H9 (cell line): ENCODE measurements at regions not wholly inside any gene's neighbourhood (a gene's known extent, or its start where the extent isn't known, plus 50 kb on each side); places are given as distances from the start of the nearest gene placed in this dataset.
A peak's percentile ranks its signal among the peaks of the same experiment; 100 is the strongest.

Experiments used
- DNase-seq: peaks from one replicate; pipeline ENCODE4 v3.0.0-alpha.2; 2017
- H2AFZ ChIP-seq: one replicate; pipeline ENCODE4 v1.6.1; 2013; ENCODE audit warnings: mild to moderate bottlenecking, low read length, control low read depth, moderate library complexity
- H2AK5ac ChIP-seq: 2 replicates; pipeline ENCODE4 v1.6.1; 2013; ENCODE audit warnings: low read length, control low read depth, mixed read lengths; ENCODE audit not compliant: insufficient read length
- H2BK120ac ChIP-seq: one replicate; pipeline ENCODE4 v1.6.1; 2013; ENCODE audit warnings: low read depth, mild to moderate bottlenecking, low read length, control low read depth, inconsistent platforms; ENCODE audit not compliant: poor library complexity, severe bottlenecking
- H2BK12ac ChIP-seq: 2 replicates; pipeline ENCODE4 v1.6.1; 2013; ENCODE audit warnings: low read length, control low read depth, mixed read lengths, low read depth; ENCODE audit not compliant: insufficient read length
- H2BK15ac ChIP-seq: 2 replicates; pipeline ENCODE4 v1.6.1; 2013; ENCODE audit warnings: low read depth, low read length, control low read depth
- H2BK20ac ChIP-seq: one replicate; pipeline ENCODE4 v1.6.1; 2013; ENCODE audit warnings: low read depth, mild to moderate bottlenecking, low read length, control low read depth, inconsistent platforms; ENCODE audit not compliant: poor library complexity, severe bottlenecking
- H2BK5ac ChIP-seq: 2 replicates; pipeline ENCODE4 v1.6.1; 2013; ENCODE audit warnings: low read length, control low read depth, mixed read lengths; ENCODE audit not compliant: insufficient read length
- H3K14ac ChIP-seq: 2 replicates; pipeline ENCODE4 v1.6.1; 2013; ENCODE audit warnings: low read length, control low read depth; ENCODE audit not compliant: insufficient read depth
- H3K18ac ChIP-seq: 2 replicates; pipeline ENCODE4 v1.6.1; 2013; ENCODE audit warnings: low read depth, mild to moderate bottlenecking, mixed read lengths, low read length, control low read depth; ENCODE audit not compliant: insufficient read length
- H3K23ac ChIP-seq: 2 replicates; pipeline ENCODE4 v1.6.1; 2013; ENCODE audit warnings: low read length, control low read depth, mixed read lengths, low read depth; ENCODE audit not compliant: insufficient read length
- H3K23me2 ChIP-seq: 2 replicates; pipeline ENCODE4 v1.6.1; 2013; ENCODE audit warnings: low read depth, mild to moderate bottlenecking, mixed read lengths, low read length, control low read depth; ENCODE audit not compliant: insufficient read length, poor library complexity, severe bottlenecking
- H3K27ac ChIP-seq: 2 replicates; pipeline ENCODE4 v1.5.1; 2013; ENCODE audit warnings: low read length, control low read depth, mixed read lengths, low read depth; ENCODE audit not compliant: insufficient read length
- H3K27me3 ChIP-seq: 2 replicates; pipeline ENCODE4 v1.6.1; 2013; ENCODE audit warnings: low read length, control low read depth, inconsistent platforms; ENCODE audit not compliant: insufficient read depth
- H3K4ac ChIP-seq: 2 replicates; pipeline ENCODE4 v1.6.1; 2013; ENCODE audit warnings: low read depth, mild to moderate bottlenecking, control low read depth, inconsistent platforms, low read length, moderate library complexity
- H3K4me1 ChIP-seq: 2 replicates; pipeline ENCODE4 v1.6.1; 2013; ENCODE audit warnings: low read length, control low read depth, inconsistent platforms; ENCODE audit not compliant: insufficient read depth
- H3K4me2 ChIP-seq: 2 replicates; pipeline ENCODE4 v1.6.1; 2013; ENCODE audit warnings: low read length, control low read depth, mixed read lengths; ENCODE audit not compliant: insufficient read length, insufficient read depth
- H3K56ac ChIP-seq: 2 replicates; pipeline ENCODE4 v1.6.1; 2013; ENCODE audit warnings: low read depth, mild to moderate bottlenecking, mixed read lengths, low read length, control low read depth; ENCODE audit not compliant: insufficient read length
- H3K79me1 ChIP-seq: 2 replicates; pipeline ENCODE4 v1.6.1; 2013; ENCODE audit warnings: low read depth, mild to moderate bottlenecking, moderate library complexity, low read length, control low read depth, inconsistent platforms; ENCODE audit not compliant: insufficient read depth, poor library complexity, severe bottlenecking
- H3K79me2 ChIP-seq: 2 replicates; pipeline ENCODE4 v1.6.1; 2013; ENCODE audit warnings: low read length, control low read depth, inconsistent platforms; ENCODE audit not compliant: insufficient read depth
- H3K9ac ChIP-seq: 2 replicates; pipeline ENCODE4 v1.6.1; 2013; ENCODE audit warnings: low read length, control low read depth, mixed read lengths; ENCODE audit not compliant: insufficient read length; ENCODE audit errors: extremely low read depth
- H3K9me3 ChIP-seq: one replicate; pipeline ENCODE4 v1.6.1; 2013; ENCODE audit warnings: low read depth, low read length, inconsistent platforms; ENCODE audit not compliant: control insufficient read depth
- H3T11ph ChIP-seq: one replicate; pipeline ENCODE4 v1.6.1; 2013; ENCODE audit warnings: mild to moderate bottlenecking, low read length, control low read depth, inconsistent platforms
- H4K20me1 ChIP-seq: one replicate; pipeline ENCODE4 v1.6.1; 2013; ENCODE audit not compliant: control insufficient read depth, insufficient read length, insufficient read depth
- H4K5ac ChIP-seq: 2 replicates; pipeline ENCODE4 v1.6.1; 2013; ENCODE audit warnings: low read depth, mild to moderate bottlenecking, mixed read lengths, low read length, control low read depth; ENCODE audit not compliant: insufficient read length
- H4K8ac ChIP-seq: replicated peaks from 2 replicates; pipeline ENCODE4 v1.6.1; 2013; ENCODE audit warnings: low read length, control low read depth, mixed read lengths, low read depth; ENCODE audit not compliant: insufficient read length
- H4K91ac ChIP-seq: 2 replicates; pipeline ENCODE4 v1.6.1; 2013; ENCODE audit warnings: low read depth, mild to moderate bottlenecking, moderate library complexity, mixed read lengths, low read length, control low read depth; ENCODE audit not compliant: insufficient read length
- H3K27ac Mint-ChIP-seq, 3 experiments: 2 replicates in 2 of 3; 3 replicates in 1 of 3; pipeline ENCODE4 v1.8.0; 2020 to 2021; ENCODE audit warnings: mixed read lengths in 3 of 3, mild to moderate bottlenecking in 1 of 3, moderate library complexity in 1 of 3
- H3K27me3 Mint-ChIP-seq: 2 replicates; pipeline ENCODE4 v1.8.0; 2021; ENCODE audit warnings: low read depth, mild to moderate bottlenecking, moderate library complexity, mixed read lengths
- H3K36me3 Mint-ChIP-seq, 3 experiments: 2 replicates in 2 of 3; 3 replicates in 1 of 3; pipeline ENCODE4 v1.8.0; 2020 to 2021; ENCODE audit warnings: low read depth in 3 of 3, mixed read lengths in 3 of 3; ENCODE audit not compliant: insufficient read depth in 1 of 3
- H3K4me1 Mint-ChIP-seq, 2 experiments: 2 replicates each; pipeline ENCODE4 v1.8.0; 2020; ENCODE audit warnings: mixed read lengths in 2 of 2
- H3K4me3 Mint-ChIP-seq, 2 experiments: 2 replicates in 1 of 2; 3 replicates in 1 of 2; pipeline ENCODE4 v1.8.0; 2020 to 2021; ENCODE audit warnings: mild to moderate bottlenecking in 2 of 2, mixed read lengths in 2 of 2, moderate library complexity in 1 of 2
- H3K9me3 Mint-ChIP-seq, 2 experiments: 2 replicates in 1 of 2; 3 replicates in 1 of 2; pipeline ENCODE4 v1.8.0; 2020; ENCODE audit warnings: mild to moderate bottlenecking in 2 of 2, mixed read lengths in 2 of 2, moderate library complexity in 1 of 2
- CTCF ChIP-seq: fragments of 200-600 bp; sonication (generic); conservative IDR thresholded peaks from 3 replicates; pipeline ENCODE4 v1.8.0; 2021; ENCODE audit warnings: antibody characterized with exemption, mild to moderate bottlenecking
- WGBS: extraction: QIAGEN DNeasy Blood & Tissue Kit; methylation state at CpG from one replicate; pipeline ENCODE4 v1.1.7; 2013; ENCODE audit warnings: missing lambda C conversion rate, low lambda C conversion rate, mixed read lengths; ENCODE audit not compliant: insufficient read length; ENCODE audit errors: extremely low coverage; 5-methylcytosine and 5-hydroxymethylcytosine counted together

- no peaks in the 10 kb centered on the region for H3K36me3 Mint-ChIP-seq
- DNase-seq, result peak; percentile 67
- H3K27me3 ChIP-seq, result no peaks in the 10 kb centered on the region
- no peaks in the 10 kb centered on the region for H3K79me1 ChIP-seq
- no peak overlapping the region for H4K8ac ChIP-seq
- H3K27me3 Mint-ChIP-seq, result peaks cover 2% of the 10 kb centered on the region
- no peaks in the 10 kb centered on the region for H3K4me1 ChIP-seq
- no peak overlapping the region for H4K91ac ChIP-seq
- no peak overlapping the region for H3K4ac ChIP-seq
- no peak overlapping the region for H2BK20ac ChIP-seq
- H4K5ac ChIP-seq, result no peak overlapping the region
- no peak overlapping the region for H3K14ac ChIP-seq
- WGBS, result no CpG with 5 or more reads among the region's 4 CpGs
- no peak overlapping the region for H3K56ac ChIP-seq
- no peak overlapping the region for H2AFZ ChIP-seq
- H2BK12ac ChIP-seq, result no peak overlapping the region
- H3K23me2 ChIP-seq, result no peaks in the 10 kb centered on the region
- no peaks in the 10 kb centered on the region for H3K79me2 ChIP-seq
- H2BK15ac ChIP-seq, result no peak overlapping the region
- H3K18ac ChIP-seq, result no peak overlapping the region
- no peaks in the 10 kb centered on the region for H3K9me3 Mint-ChIP-seq
- H3K9me3 ChIP-seq, result no peaks in the 10 kb centered on the region
- no peak overlapping the region for H2BK120ac ChIP-seq
- no peak overlapping the region for H3K23ac ChIP-seq
- no peak overlapping the region for H3K9ac ChIP-seq
- no peak overlapping the region for H3T11ph ChIP-seq
- H4K20me1 ChIP-seq, result no peaks in the 10 kb centered on the region
- no peak overlapping the region for H3K4me3 Mint-ChIP-seq
- H3K4me1 Mint-ChIP-seq, result peaks cover 7 to 14% of the 10 kb centered on the region in 2 experiments; a peak in 3 of 4 replicates
- H3K27ac Mint-ChIP-seq, result no peak overlapping the region
- peak; percentile 52 for TF ChIP-seq CTCF
- no peak overlapping the region for H3K27ac ChIP-seq
- H2AK5ac ChIP-seq, result no peak overlapping the region
- H3K4me2 ChIP-seq, result no peak overlapping the region
- H2BK5ac ChIP-seq, result no peak overlapping the region
These were observed 390.4 kb downstream of the ARHGEF28 start for GRCh38 chr5:74016373-74016772.
